ENCODE measurements at regions not wholly inside any gene's neighbourhood (a gene's known extent, or its start where the extent isn't known, plus 50 kb on each side); places are given as distances from the start of the nearest gene placed in this dataset.
"Not testable (repeated sequence)": the region's sequence is repeated elsewhere in the genome, so short reads cannot be mapped to it uniquely, and the experiment has no call there.

DNA sequence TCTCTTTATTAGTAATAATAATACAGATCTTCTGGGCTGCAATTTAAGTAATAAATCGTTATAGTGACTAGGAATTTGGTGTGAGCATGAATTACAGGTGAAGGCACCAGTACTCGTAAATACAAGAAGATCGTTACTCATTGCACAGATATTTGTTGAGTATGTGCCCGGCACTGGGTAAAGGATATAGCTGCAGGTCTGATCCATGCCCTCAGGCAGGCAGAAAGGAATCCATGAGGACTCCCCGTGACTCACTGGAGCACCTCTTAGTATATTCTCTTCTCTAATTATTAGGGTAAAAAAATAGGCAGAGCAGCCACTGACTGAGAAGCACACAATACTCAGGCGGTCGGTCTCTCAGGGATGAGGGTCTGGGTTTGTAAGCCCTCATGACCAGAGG lies 868.3 kb downstream of the RAB28 start:
- TF ChIP-seq, protein P1, sequence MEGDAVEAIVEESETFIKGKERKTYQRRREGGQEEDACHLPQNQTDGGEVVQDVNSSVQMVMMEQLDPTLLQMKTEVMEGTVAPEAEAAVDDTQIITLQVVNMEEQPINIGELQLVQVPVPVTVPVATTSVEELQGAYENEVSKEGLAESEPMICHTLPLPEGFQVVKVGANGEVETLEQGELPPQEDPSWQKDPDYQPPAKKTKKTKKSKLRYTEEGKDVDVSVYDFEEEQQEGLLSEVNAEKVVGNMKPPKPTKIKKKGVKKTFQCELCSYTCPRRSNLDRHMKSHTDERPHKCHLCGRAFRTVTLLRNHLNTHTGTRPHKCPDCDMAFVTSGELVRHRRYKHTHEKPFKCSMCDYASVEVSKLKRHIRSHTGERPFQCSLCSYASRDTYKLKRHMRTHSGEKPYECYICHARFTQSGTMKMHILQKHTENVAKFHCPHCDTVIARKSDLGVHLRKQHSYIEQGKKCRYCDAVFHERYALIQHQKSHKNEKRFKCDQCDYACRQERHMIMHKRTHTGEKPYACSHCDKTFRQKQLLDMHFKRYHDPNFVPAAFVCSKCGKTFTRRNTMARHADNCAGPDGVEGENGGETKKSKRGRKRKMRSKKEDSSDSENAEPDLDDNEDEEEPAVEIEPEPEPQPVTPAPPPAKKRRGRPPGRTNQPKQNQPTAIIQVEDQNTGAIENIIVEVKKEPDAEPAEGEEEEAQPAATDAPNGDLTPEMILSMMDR (IDR thresholded peaks at IDR 0.05; ENCODE audit: borderline replicate concordance, control extremely low read depth, extremely low read depth, insufficient read depth, missing control alignments): no peak
- DNase-seq (ENCODE audit: low spot score): no peak
- in situ Hi-C loops (cut with MboI; ENCODE audit: low sequenced_read_pairs, unreplicated experiment): no loop called here

DNA sequence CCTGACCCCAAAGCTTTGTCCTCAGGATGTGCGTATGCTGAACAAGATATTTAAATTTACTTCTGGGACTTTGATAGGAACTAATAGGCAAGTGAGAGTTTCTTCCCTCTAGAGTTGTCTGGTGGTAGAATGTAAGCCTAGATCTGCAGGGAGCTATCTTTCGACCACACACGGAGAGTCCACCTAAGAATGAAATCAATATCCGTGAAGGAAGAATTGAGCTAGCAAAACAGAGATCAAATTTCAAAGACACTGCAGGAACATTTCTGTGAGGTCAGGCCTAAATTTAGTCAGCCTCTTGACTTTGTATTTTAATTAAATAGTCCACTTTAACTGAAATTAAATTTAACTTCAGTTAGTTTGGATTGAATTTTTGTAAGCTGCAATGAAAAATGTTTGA lies 871.3 kb downstream of the RAB28 start:
- TF ChIP-seq, protein P1 (IDR thresholded peaks at IDR 0.05; ENCODE audit: borderline replicate concordance, control extremely low read depth, extremely low read depth, insufficient read depth, missing control alignments): no peak
- no peak for DNase-seq (ENCODE audit: low spot score)
- in situ Hi-C loops (cut with MboI; ENCODE audit: low sequenced_read_pairs, unreplicated experiment): no loop called here

DNA sequence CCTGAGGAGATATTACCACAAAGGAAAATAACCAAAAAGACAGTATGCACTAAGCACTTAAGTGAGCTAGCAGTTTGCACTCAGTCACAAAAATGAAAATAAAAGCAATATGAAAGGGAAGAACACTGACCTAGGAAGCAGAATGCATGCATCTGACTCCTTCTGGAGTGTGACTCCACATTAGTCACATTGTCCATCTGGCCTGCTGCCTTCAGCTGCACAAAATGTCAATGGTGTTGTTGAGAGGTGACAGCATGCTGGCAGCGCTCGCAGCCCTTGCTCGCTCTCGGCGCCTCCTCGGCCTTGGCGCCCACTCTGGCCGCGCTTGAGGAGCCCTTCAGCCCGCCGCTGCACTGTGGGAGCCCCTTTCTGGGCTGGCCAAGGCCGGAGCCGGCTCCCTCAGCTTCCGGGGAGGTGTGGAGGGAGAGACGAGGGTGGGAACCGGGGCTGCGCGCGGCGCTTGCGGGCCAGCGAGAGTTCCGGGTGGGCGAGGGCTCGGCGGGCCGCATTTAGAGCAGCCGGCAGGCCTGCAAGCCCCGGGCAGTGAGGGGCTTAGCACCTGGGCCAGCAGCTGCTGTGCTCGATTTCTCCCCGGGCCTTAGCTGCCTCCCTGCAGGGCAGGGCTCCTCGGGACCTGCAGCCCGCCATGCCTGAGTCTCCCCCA lies 874.8 kb downstream of the RAB28 start:
- in situ Hi-C loops (cut with MboI; ENCODE audit: low sequenced_read_pairs, unreplicated experiment); DNase-seq (ENCODE audit: low spot score): not testable (repeated sequence)

DNA sequence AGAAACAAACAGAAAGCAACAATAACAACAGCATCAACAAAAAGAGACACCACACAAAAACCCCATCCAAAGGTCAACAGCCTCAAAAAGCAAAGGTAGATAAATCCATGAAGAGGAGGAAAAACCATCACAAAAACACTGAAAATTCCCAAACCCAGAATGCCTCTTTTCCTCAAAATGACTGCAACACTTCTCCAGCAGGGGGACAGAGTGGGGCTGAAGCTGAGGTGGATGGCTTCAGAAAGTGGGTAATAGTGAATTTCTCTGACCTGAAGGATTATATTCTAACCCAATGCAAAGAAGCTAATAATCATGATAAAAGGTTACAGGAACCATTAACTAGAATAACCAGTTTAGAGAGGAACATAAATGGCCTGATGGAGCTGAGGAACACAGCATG lies 888.2 kb downstream of the RAB28 start:
- TF ChIP-seq, protein P1 (IDR thresholded peaks at IDR 0.05; ENCODE audit: borderline replicate concordance, control extremely low read depth, extremely low read depth, insufficient read depth, missing control alignments): no peak
- in situ Hi-C loops (cut with MboI; ENCODE audit: low sequenced_read_pairs, unreplicated experiment): no loop called here
- no peak for DNase-seq (ENCODE audit: low spot score)

DNA sequence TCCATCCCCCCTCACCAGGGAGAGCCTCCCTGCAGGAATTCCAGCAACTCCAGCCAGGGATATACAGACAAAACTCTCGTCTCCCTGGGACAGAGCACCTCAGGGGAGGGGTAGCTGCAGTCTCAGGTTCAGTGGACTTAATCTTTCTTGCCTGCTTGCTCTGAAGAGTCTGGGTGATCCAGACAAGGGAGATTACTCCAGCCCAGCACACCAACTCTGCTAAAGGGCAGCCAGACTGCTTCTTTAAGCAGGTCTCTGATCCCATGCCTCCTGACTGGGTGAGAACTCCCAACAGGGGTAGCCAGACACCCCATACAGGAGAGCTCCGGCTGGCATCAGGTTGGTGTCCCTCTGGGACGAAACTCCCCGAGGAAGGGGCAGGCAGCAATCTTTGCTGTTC lies 888.7 kb downstream of the RAB28 start:
- TF ChIP-seq, protein P1 (IDR thresholded peaks at IDR 0.05; ENCODE audit: borderline replicate concordance, control extremely low read depth, extremely low read depth, insufficient read depth, missing control alignments): no peak
- no peak for DNase-seq (ENCODE audit: low spot score)
- in situ Hi-C loops (cut with MboI; ENCODE audit: low sequenced_read_pairs, unreplicated experiment): no loop called here

DNA sequence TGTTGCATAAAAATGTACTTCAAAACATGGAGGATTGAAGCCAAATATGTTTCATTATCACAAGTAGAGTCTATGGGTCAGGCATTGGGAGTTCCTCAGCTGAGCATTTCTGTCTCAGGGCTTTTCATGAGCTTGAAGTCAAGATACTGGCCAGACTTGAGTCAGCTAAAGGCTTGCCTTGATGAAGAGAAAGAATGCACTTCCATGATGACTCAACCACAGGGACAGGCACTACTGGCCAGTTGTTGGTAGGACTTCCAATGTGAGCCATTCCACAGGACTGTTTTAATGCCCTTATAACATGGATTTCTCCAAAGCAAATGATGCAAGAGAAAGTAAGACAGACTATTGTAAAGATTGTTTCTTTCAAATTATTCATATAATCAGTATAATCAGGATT lies 895.6 kb downstream of the RAB28 start:
- DNase-seq (ENCODE audit: low spot score): no peak
- TF ChIP-seq, protein P1 (IDR thresholded peaks at IDR 0.05; ENCODE audit: borderline replicate concordance, control extremely low read depth, extremely low read depth, insufficient read depth, missing control alignments): no peak
- in situ Hi-C loops (cut with MboI; ENCODE audit: low sequenced_read_pairs, unreplicated experiment): no loop called here

DNA sequence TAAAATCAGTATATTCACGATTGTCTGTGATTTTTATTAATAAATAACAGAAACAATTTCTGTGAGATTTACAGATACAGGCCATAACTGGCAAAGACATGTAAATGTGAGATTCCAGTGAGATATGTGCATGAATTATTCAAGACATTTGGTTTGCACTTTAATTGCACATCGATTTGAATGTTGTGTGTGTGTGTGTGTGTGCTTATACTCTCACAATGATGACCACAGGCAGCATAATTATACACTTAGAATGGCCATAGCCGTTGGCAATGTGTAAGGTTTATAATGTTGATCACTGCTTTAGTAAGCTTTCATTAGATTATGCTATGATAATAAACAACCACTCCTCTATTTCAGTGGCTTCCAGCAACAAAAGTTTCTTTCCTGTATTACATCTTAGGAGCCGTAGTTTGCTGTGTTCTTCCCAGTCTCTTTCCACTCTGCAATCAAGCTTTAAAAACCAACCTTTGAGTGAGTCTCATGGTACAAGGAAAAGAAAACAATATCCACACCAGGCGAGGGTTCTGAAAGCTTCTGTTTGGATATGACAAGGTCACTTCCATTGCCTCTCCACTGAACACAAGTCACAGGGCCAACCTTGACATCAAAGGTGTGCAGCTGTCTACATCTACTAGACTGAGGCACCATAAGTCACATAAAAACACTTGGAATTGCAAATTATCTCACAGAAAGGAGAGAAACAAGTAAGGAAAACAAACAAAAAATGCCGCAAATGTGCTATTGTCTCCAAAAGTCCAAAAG lies 897.7 kb downstream of the RAB28 start:
- no peak for DNase-seq (ENCODE audit: low spot score)
- TF ChIP-seq, protein P1 (IDR thresholded peaks at IDR 0.05; ENCODE audit: borderline replicate concordance, control extremely low read depth, extremely low read depth, insufficient read depth, missing control alignments): no peak
- in situ Hi-C loops (cut with MboI; ENCODE audit: low sequenced_read_pairs, unreplicated experiment): no loop called here

Measured in GM13976 (cell line).